ENCODE measurements at regions not wholly inside any gene's neighbourhood (a gene's known extent, or its start where the extent isn't known, plus 50 kb on each side); places are given as distances from the start of the nearest gene placed in this dataset.

DNA sequence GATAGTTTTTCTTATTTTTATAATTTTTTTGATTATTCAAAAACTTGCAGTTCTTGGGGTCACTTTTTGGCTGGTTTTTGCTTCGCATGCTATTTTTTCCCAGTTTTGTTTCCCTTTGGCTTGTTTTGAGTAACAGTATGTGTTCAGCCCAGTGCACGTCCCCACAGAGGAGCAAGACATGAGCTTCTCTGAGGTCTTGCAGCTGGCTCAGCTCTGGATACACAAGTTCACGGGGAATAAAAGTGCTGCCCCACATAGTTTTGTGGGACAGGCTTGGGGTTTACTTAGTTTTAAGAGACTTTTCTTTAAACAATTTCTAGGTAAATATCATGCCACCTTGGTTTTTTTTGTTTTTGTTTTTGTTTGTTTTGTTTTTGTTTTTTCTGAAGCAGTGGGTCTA, 297.8 kb upstream of the IRX1 start:
- TF ChIP-seq, protein P1, sequence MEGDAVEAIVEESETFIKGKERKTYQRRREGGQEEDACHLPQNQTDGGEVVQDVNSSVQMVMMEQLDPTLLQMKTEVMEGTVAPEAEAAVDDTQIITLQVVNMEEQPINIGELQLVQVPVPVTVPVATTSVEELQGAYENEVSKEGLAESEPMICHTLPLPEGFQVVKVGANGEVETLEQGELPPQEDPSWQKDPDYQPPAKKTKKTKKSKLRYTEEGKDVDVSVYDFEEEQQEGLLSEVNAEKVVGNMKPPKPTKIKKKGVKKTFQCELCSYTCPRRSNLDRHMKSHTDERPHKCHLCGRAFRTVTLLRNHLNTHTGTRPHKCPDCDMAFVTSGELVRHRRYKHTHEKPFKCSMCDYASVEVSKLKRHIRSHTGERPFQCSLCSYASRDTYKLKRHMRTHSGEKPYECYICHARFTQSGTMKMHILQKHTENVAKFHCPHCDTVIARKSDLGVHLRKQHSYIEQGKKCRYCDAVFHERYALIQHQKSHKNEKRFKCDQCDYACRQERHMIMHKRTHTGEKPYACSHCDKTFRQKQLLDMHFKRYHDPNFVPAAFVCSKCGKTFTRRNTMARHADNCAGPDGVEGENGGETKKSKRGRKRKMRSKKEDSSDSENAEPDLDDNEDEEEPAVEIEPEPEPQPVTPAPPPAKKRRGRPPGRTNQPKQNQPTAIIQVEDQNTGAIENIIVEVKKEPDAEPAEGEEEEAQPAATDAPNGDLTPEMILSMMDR (conservative IDR thresholded peaks at IDR 0.05), result no peak
- Mint-ChIP-seq H3K36me3 (no peaks in the 10 kb centered on the region), H3K27me3 (peaks cover 19% of the 10 kb centered on the region), H3K4me1 (ENCODE audit: unreplicated experiment) (peaks cover 18% of the 10 kb centered on the region), H3K4me3 (no peak overlapping the region), H3K27ac (no peak overlapping the region), H3K9me3 (no peaks in the 10 kb centered on the region)
- DNase-seq (ENCODE audit: extremely low spot score, unreplicated experiment), result no peak

DNA sequence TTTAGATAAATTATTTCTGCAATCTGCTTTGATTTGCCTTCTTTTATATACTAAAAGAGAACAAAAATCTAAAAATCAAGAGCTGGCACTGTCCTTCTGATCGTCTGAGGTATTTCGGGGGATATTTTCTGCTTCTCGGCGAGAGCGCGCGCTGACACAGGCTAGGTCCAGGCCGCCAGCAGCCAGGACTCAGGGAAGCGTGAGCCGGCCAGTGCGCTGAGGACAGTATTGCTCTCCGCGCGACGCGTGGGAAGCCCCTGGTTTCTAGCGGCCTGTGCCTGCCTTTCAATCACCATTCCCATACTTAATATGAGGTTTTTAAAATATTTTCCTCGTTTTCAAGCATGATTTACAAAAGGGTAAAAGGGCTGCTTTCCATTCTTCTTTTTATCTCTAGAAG, 307.3 kb upstream of the IRX1 start:
- no peaks in the 10 kb centered on the region for H3K9me3 Mint-ChIP-seq

DNA sequence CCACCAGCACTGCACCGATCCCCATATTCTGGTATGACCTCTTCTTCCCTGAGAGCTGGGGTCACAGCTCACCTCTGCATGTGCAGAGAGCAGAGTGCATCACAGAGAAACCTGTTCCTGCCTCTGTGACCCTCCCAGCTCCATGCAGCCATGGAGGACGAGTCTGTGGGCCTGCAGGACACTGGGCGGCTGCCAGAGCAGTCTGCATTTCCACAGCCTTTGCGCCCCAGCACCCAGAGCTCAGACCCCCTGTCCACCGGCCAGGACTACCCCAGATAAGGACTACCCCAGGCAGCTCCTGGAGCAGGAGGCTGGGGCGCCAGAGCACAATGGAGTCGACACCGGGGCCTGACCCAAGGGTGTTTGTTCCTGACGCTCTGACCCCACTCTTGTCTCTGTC, 308.1 kb upstream of the IRX1 start:
- H3K27ac Mint-ChIP-seq, result no peak overlapping the region
- no peak for DNase-seq (ENCODE audit: extremely low spot score, unreplicated experiment)
- no peaks in the 10 kb centered on the region for H3K4me1 Mint-ChIP-seq (ENCODE audit: unreplicated experiment)
- H3K4me3 Mint-ChIP-seq, result no peak overlapping the region
- TF ChIP-seq, protein P1 (conservative IDR thresholded peaks at IDR 0.05), result no peak
- peaks cover 9% of the 10 kb centered on the region for H3K27me3 Mint-ChIP-seq
- no peaks in the 10 kb centered on the region for H3K36me3 Mint-ChIP-seq
- H3K9me3 Mint-ChIP-seq, result no peaks in the 10 kb centered on the region

More for the DNA sequence above, 307.3 kb upstream of the IRX1 start:
- Mint-ChIP-seq H3K36me3 (no peaks in the 10 kb centered on the region), H3K27me3 (peaks cover 9% of the 10 kb centered on the region), H3K27ac (no peak overlapping the region), H3K4me3 (no peak overlapping the region), H3K4me1 (ENCODE audit: unreplicated experiment) (no peaks in the 10 kb centered on the region)
- DNase-seq (ENCODE audit: extremely low spot score, unreplicated experiment), result no peak
- TF ChIP-seq, protein P1 (conservative IDR thresholded peaks at IDR 0.05), result no peak

- no peaks in the 10 kb centered on the region for H3K4me1 Mint-ChIP-seq (ENCODE audit: unreplicated experiment)
- H3K36me3 Mint-ChIP-seq, result no peaks in the 10 kb centered on the region
- no peak overlapping the region for H3K27ac Mint-ChIP-seq
- TF ChIP-seq, protein P1 (conservative IDR thresholded peaks at IDR 0.05), result no peak
- no peak overlapping the region for H3K4me3 Mint-ChIP-seq
- no peak for DNase-seq (ENCODE audit: extremely low spot score, unreplicated experiment)
- H3K9me3 Mint-ChIP-seq, result no peaks in the 10 kb centered on the region
- H3K27me3 Mint-ChIP-seq, result peaks cover 14% of the 10 kb centered on the region
Observed at GRCh38 chr5:3285621-3286020, 310.0 kb upstream of the IRX1 start.

DNA sequence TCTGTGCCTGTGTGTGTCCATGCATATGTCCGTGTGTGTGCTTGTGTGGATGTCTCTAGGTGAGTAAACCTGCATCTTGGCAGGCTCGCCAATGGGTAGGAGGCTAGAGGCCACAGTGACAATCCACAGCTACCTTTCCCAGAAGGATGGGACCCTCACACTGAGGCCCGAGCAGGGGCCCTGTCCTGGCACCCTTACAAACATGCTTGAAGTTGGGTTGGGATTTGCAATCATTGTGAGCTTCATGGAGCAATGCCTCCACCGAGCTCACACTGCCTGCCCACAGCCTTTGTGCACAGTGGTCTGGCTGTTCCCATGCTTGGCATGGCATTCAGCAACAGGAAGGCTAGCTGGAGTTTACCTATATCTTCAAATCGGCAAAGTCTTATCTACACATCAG, 311.1 kb upstream of the IRX1 start:
- Mint-ChIP-seq H3K4me3 (no peak overlapping the region), H3K27ac (no peak overlapping the region), H3K4me1 (ENCODE audit: unreplicated experiment) (no peaks in the 10 kb centered on the region), H3K36me3 (no peaks in the 10 kb centered on the region), H3K9me3 (no peaks in the 10 kb centered on the region), H3K27me3 (peaks cover 25% of the 10 kb centered on the region)
- DNase-seq (ENCODE audit: extremely low spot score, unreplicated experiment), result no peak
- TF ChIP-seq, protein P1 (conservative IDR thresholded peaks at IDR 0.05), result no peak

DNA sequence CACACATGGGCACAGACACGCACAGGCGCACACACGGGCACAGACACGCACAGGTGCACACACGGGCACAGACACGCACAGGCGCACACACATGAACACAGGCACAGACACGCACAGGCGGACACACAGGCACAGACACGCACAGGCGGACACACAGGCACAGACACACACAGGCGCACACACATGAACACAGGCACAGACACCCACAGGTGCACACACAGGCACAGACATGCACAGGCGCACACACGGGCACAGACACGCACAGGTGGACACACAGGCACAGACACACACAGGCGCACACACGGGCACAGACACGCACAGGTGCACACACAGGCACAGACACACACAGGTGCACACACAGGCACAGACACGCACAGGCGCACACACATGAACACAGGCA, 312.8 kb upstream of the IRX1 start:
- TF ChIP-seq, protein P1 (conservative IDR thresholded peaks at IDR 0.05), result no peak
- no peaks in the 10 kb centered on the region for H3K9me3 Mint-ChIP-seq
- H3K27ac Mint-ChIP-seq, result no peak overlapping the region
- no peaks in the 10 kb centered on the region for H3K36me3 Mint-ChIP-seq
- no peaks in the 10 kb centered on the region for H3K4me1 Mint-ChIP-seq (ENCODE audit: unreplicated experiment)
- DNase-seq (ENCODE audit: extremely low spot score, unreplicated experiment), result no peak
- H3K4me3 Mint-ChIP-seq, result no peak overlapping the region
- peaks cover 27% of the 10 kb centered on the region for H3K27me3 Mint-ChIP-seq

Data from type B pancreatic cell (in vitro differentiated cells).